Naive B cell (primary cell): ENCODE measurements at regions not wholly inside any gene's neighbourhood (a gene's known extent, or its start where the extent isn't known, plus 50 kb on each side); places are given as distances from the start of the nearest gene placed in this dataset.
A peak's percentile ranks its signal among the peaks of the same experiment; 100 is the strongest.

Experiments
- ATAC-seq, 2 donors: fragments of 150-1000 bp; cut with Tn5 transposase; 2 replicates each; pipeline ENCODE4 v1.10.0; 2021; ENCODE audit warnings: low read depth in 2 of 2, mild to moderate bottlenecking in 2 of 2, moderate library complexity in 2 of 2
- DNase-seq: peaks from one replicate; pipeline ENCODE4 v3.0.0; 2022
- H3K27ac Mint-ChIP-seq, 6 donors: one replicate each; pipeline ENCODE4 v1.8.0; 2020 to 2022; ENCODE audit warnings: mild to moderate bottlenecking in 6 of 6, mixed read lengths in 6 of 6, moderate library complexity in 5 of 6, inconsistent platforms in 2 of 6
- H3K27me3 Mint-ChIP-seq, 3 donors: one replicate each; pipeline ENCODE4 v1.8.0; 2021 to 2022; ENCODE audit warnings: mixed read lengths in 3 of 3, mild to moderate bottlenecking in 1 of 3
- H3K36me3 Mint-ChIP-seq, 2 donors: one replicate each; pipeline ENCODE4 v1.8.0; 2020 to 2022; ENCODE audit warnings: mixed read lengths in 2 of 2, inconsistent platforms in 1 of 2, mild to moderate bottlenecking in 1 of 2
- H3K4me1 Mint-ChIP-seq, 3 donors: one replicate each; pipeline ENCODE4 v1.8.0; 2020 to 2022; ENCODE audit warnings: mixed read lengths in 3 of 3, inconsistent platforms in 1 of 3, mild to moderate bottlenecking in 1 of 3, moderate library complexity in 1 of 3
- H3K4me3 Mint-ChIP-seq, 8 donors: one replicate each; pipeline ENCODE4 v1.8.0; 2020 to 2022; ENCODE audit warnings: mild to moderate bottlenecking in 8 of 8, mixed read lengths in 8 of 8, moderate library complexity in 8 of 8, inconsistent platforms in 2 of 8
- H3K9me3 Mint-ChIP-seq, 7 donors: one replicate each; pipeline ENCODE4 v1.8.0; 2020 to 2022; ENCODE audit warnings: mixed read lengths in 7 of 7, mild to moderate bottlenecking in 5 of 7, inconsistent platforms in 2 of 7, moderate library complexity in 1 of 7

- no peak overlapping the region for H3K4me3 Mint-ChIP-seq
- no peak overlapping the region for H3K27ac Mint-ChIP-seq
- peaks cover 16 to 24% (median 16%) of the 10 kb centered on the region in 3 donors for H3K27me3 Mint-ChIP-seq
- H3K36me3 Mint-ChIP-seq, result no peaks in the 10 kb centered on the region
- ATAC-seq, result no peak
- H3K9me3 Mint-ChIP-seq, result peaks cover 0 to 14% (median 0%) of the 10 kb centered on the region in 7 donors
- no peak for DNase-seq
- H3K4me1 Mint-ChIP-seq, result no peaks in the 10 kb centered on the region
These were observed 127.0 kb upstream of the AGAP1 start for GRCh38 chr2:235366807-235367206.

- H3K36me3 Mint-ChIP-seq, result no peaks in the 10 kb centered on the region
- ATAC-seq, result no peak
- H3K4me3 Mint-ChIP-seq, result no peak overlapping the region
- no peaks in the 10 kb centered on the region for H3K4me1 Mint-ChIP-seq
- DNase-seq, result no peak
- peaks cover 16 to 23% (median 17%) of the 10 kb centered on the region in 3 donors for H3K27me3 Mint-ChIP-seq
- H3K9me3 Mint-ChIP-seq, result peaks cover 0 to 10% (median 0%) of the 10 kb centered on the region in 7 donors
- H3K27ac Mint-ChIP-seq, result peak overlapping the region in 1 of 6 donors; percentile 22
These were observed 122.8 kb upstream of the AGAP1 start for GRCh38 chr2:235371018-235371417.

GRCh38 chr2:235373171-235373570, 120.7 kb upstream of the AGAP1 start:
- H3K4me1 Mint-ChIP-seq, result no peaks in the 10 kb centered on the region
- ATAC-seq (no peak), DNase-seq (no peak)
- H3K36me3 Mint-ChIP-seq, result no peaks in the 10 kb centered on the region
- no peak overlapping the region for H3K27ac Mint-ChIP-seq
- no peak overlapping the region for H3K4me3 Mint-ChIP-seq
- H3K27me3 Mint-ChIP-seq, result peaks cover 12 to 27% (median 19%) of the 10 kb centered on the region in 3 donors
- H3K9me3 Mint-ChIP-seq, result peaks cover 0 to 5% (median 0%) of the 10 kb centered on the region in 7 donors

GRCh38 chr2:235377176-235377575, 116.7 kb upstream of the AGAP1 start:
- DNase-seq (no peak), ATAC-seq (no peak)
- peaks cover 0 to 3% (median 0%) of the 10 kb centered on the region in 7 donors for H3K9me3 Mint-ChIP-seq
- H3K27ac Mint-ChIP-seq, result no peak overlapping the region
- H3K4me3 Mint-ChIP-seq, result no peak overlapping the region
- H3K4me1 Mint-ChIP-seq, result no peaks in the 10 kb centered on the region
- H3K36me3 Mint-ChIP-seq, result no peaks in the 10 kb centered on the region
- H3K27me3 Mint-ChIP-seq, result peaks cover 5 to 30% (median 16%) of the 10 kb centered on the region in 3 donors

- Mint-ChIP-seq H3K27me3 (peaks cover 5 to 32% (median 16%) of the 10 kb centered on the region in 3 donors), H3K9me3 (peaks cover 0 to 3% (median 0%) of the 10 kb centered on the region in 7 donors), H3K4me1 (no peaks in the 10 kb centered on the region), H3K27ac (no peak overlapping the region), H3K36me3 (no peaks in the 10 kb centered on the region), H3K4me3 (no peak overlapping the region)
- DNase-seq, result no peak
- no peak for ATAC-seq
These were observed 115.6 kb upstream of the AGAP1 start for GRCh38 chr2:235378246-235378645.

- DNase-seq (no peak), ATAC-seq (no peak)
- H3K36me3 Mint-ChIP-seq, result no peaks in the 10 kb centered on the region
- peaks cover 5 to 34% (median 16%) of the 10 kb centered on the region in 3 donors for H3K27me3 Mint-ChIP-seq
- no peak overlapping the region for H3K27ac Mint-ChIP-seq
- H3K4me3 Mint-ChIP-seq, result no peak overlapping the region
- no peaks in the 10 kb centered on the region for H3K4me1 Mint-ChIP-seq
- peaks cover 0 to 5% (median 0%) of the 10 kb centered on the region in 7 donors for H3K9me3 Mint-ChIP-seq
These were observed 114.9 kb upstream of the AGAP1 start for GRCh38 chr2:235378944-235379343.

- no peak overlapping the region for H3K4me3 Mint-ChIP-seq
- ATAC-seq, result no peak
These were observed 112.5 kb upstream of the AGAP1 start for GRCh38 chr2:235381261-235381912.

GRCh38 chr2:235382179-235382578, 111.7 kb upstream of the AGAP1 start:
- H3K27ac Mint-ChIP-seq, result no peak overlapping the region
- H3K27me3 Mint-ChIP-seq, result peaks cover 5 to 33% (median 16%) of the 10 kb centered on the region in 3 donors
- ATAC-seq (no peak), DNase-seq (no peak)
- no peaks in the 10 kb centered on the region for H3K4me1 Mint-ChIP-seq
- peaks cover 0 to 5% (median 0%) of the 10 kb centered on the region in 7 donors for H3K9me3 Mint-ChIP-seq
- H3K4me3 Mint-ChIP-seq, result no peak overlapping the region
- H3K36me3 Mint-ChIP-seq, result no peaks in the 10 kb centered on the region

More at GRCh38 chr2:235381261-235381912, 112.5 kb upstream of the AGAP1 start:
- Mint-ChIP-seq H3K27me3 (peaks cover 5 to 32% (median 16%) of the 10 kb centered on the region in 3 donors), H3K27ac (no peak overlapping the region), H3K9me3 (peaks cover 0 to 5% (median 0%) of the 10 kb centered on the region in 7 donors), H3K4me1 (no peaks in the 10 kb centered on the region), H3K36me3 (no peaks in the 10 kb centered on the region)
- DNase-seq, result no peak

- Mint-ChIP-seq H3K9me3 (peaks cover 0 to 5% (median 0%) of the 10 kb centered on the region in 7 donors), H3K4me3 (no peak overlapping the region), H3K27ac (no peak overlapping the region), H3K36me3 (no peaks in the 10 kb centered on the region), H3K27me3 (peaks cover 5 to 37% (median 11%) of the 10 kb centered on the region in 3 donors), H3K4me1 (no peaks in the 10 kb centered on the region)
- ATAC-seq (no peak), DNase-seq (no peak)
These were observed 111.2 kb upstream of the AGAP1 start for GRCh38 chr2:235382601-235383000.

GRCh38 chr2:235383272-235383843, 110.5 kb upstream of the AGAP1 start:
- Mint-ChIP-seq H3K36me3 (no peaks in the 10 kb centered on the region), H3K27ac (peak overlapping the region in 1 of 6 donors; percentile 62), H3K9me3 (peaks cover 0 to 5% (median 0%) of the 10 kb centered on the region in 7 donors), H3K4me1 (no peaks in the 10 kb centered on the region), H3K27me3 (peaks cover 7 to 39% (median 7%) of the 10 kb centered on the region in 3 donors), H3K4me3 (no peak overlapping the region)
- no peak for ATAC-seq
- DNase-seq, result no peak

- Mint-ChIP-seq H3K4me3 (no peak overlapping the region), H3K27ac (no peak overlapping the region), H3K27me3 (peaks cover 8 to 40% (median 12%) of the 10 kb centered on the region in 3 donors), H3K9me3 (peaks cover 0 to 6% (median 0%) of the 10 kb centered on the region in 7 donors), H3K36me3 (no peaks in the 10 kb centered on the region), H3K4me1 (no peaks in the 10 kb centered on the region)
- DNase-seq (no peak), ATAC-seq (no peak)
These were observed 109.2 kb upstream of the AGAP1 start for GRCh38 chr2:235384624-235385023.

- ATAC-seq (no peak), DNase-seq (no peak)
- H3K4me3 Mint-ChIP-seq, result no peak overlapping the region
- peaks cover 0 to 11% (median 5%) of the 10 kb centered on the region in 3 donors for H3K4me1 Mint-ChIP-seq
- H3K36me3 Mint-ChIP-seq, result peaks cover 4 to 7% of the 10 kb centered on the region in 2 donors
- peaks cover 0 to 16% (median 4%) of the 10 kb centered on the region in 7 donors for H3K9me3 Mint-ChIP-seq
- peaks cover 14 to 33% (median 20%) of the 10 kb centered on the region in 3 donors for H3K27me3 Mint-ChIP-seq
- no peak overlapping the region for H3K27ac Mint-ChIP-seq
These were observed 104.2 kb upstream of the AGAP1 start for GRCh38 chr2:235389626-235390025.

GRCh38 chr2:235390108-235390815, 103.6 kb upstream of the AGAP1 start:
- Mint-ChIP-seq H3K27me3 (peaks cover 20 to 33% (median 26%) of the 10 kb centered on the region in 3 donors), H3K4me3 (no peak overlapping the region), H3K9me3 (peaks cover 0 to 19% (median 4%) of the 10 kb centered on the region in 7 donors), H3K36me3 (peaks cover 4 to 7% of the 10 kb centered on the region in 2 donors), H3K4me1 (peaks cover 0 to 11% (median 5%) of the 10 kb centered on the region in 3 donors), H3K27ac (no peak overlapping the region)
- ATAC-seq (peak in 1 of 2 donors; percentile 33), DNase-seq (no peak)
